ENCODE measurements at regions not wholly inside any gene's neighbourhood (a gene's known extent, or its start where the extent isn't known, plus 50 kb on each side); places are given as distances from the start of the nearest gene placed in this dataset.

DNA sequence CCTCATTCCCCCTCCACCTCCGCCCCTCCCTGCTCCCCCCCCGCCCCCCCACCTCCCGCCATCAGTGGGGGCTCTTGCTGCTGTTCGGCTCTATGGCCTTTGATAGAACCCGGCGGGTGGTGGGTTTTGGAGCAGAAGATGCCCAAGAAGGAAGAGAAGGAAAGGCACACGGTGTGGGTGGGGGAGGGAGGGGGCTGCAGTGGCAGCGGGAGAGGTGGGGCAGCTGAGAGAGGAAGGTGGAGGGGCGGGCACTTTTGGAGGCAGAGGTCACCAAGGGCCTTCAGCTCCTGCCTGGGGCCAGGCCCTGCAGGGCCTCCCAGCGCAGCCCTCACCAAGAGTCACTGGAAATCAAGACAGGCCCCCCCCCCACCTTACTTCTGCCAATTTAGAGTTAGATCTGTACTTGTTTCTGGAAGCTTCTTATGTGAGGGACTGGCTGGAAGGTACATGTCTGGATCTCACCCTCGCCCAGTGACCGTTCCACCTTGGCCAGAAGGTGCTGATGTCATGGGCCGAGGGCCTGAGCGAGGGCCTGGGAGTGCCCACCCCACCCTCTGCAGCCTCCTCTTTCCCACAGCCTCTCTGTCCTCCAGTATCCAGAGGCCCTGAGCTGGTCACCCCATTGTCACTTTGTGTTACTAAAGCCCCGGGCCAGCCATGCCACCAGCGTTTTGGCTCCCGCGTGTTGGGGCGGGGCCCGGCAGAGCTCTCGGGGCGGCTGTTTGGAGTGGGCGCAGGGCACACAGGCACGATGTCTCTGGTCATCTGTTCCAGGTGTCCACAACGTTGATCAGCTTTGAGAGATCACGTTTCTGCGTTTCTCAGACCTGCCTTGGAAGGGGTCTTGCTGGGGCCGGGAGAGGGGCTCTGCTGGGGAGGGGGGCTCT lies 153.9 kb downstream of the KIF26A start:
- DNase-seq: no peak

DNA sequence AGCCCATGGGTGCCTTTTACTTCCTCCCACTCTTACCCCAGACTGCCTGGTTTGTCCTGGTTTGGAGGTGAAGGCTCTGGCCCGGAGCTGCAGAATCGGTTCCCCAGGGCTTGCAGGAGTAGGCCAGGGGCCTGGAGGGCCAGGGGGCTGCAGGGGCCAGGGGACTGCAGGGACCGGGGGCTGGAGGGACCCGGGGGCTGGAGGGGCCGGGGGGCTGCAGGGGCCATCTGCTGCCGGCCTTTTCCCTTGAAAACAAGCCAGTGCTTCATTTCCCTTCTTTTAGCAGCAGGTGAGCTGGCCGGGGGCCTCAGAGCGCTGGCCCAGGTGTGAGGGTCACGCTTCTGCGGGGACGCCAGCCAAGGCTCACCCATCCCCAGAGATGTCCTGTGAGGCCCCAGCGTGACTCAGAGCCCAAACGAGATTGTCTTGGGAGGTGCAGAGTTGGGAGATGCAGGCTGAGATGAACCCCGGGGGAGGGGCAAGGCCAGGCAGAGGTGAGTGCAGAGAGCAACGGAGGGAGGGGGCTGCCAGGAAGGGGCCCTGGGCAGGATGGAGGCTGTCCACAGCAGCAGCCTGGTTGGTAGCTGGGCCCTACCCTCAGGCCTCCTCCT lies 154.9 kb downstream of the KIF26A start:
- DNase-seq: no peak

DNA sequence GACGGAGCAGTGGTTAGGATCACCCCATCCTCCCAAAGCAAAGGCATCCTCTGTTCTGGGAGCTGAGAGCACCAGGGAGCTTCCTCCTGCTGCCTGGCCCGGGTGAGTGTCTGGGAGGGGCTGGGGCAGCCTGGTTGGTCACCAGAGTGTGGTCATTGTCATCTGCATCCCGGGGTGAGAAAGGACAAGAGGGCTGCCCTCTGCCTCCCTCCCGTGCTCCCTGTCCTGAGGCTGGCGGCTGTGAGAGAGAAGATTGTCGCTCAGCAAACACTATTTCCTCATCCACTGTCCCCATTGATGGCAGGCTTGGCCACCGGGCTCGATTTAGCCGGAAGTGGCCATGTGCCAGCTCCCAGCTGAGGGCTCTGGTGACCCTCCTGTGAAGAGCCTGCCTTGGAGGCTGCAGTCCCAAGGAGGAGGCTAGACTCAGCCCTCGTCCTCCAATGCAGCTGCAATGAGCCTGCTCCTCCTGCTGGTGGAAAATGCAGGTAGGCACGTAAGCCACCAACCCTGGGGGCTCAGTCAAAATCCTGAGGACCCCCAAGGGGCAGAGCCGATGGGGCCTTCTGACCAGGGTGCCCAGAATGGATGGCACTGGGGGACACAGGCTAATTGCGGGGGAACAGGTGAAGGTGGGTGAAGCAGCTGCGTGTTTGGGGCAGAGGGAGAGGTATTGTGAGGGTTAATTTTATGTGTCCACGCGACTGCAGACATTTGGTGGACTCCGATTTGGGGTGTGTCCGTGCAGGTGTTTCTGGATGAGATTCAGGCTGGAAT lies 155.7 kb downstream of the KIF26A start:
- DNase-seq: no peak

DNA sequence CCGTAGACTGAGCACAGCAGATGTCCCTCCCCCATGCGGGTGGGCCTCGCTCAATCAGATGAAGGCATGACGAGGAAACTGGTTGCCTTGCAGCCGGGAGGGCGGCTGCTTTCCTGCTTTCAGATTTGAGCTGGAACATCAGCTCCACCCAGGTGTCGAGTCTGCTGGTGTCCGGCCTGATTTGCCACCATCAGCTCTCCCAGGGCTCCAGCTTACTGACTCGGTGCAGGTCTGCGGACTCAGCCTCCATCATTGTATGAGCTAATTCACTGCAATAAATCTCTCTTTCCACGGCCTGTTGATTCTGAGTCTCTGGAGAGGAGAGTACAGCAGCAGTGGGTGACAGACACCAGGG lies 156.2 kb downstream of the KIF26A start:
- no peak for DNase-seq

DNA sequence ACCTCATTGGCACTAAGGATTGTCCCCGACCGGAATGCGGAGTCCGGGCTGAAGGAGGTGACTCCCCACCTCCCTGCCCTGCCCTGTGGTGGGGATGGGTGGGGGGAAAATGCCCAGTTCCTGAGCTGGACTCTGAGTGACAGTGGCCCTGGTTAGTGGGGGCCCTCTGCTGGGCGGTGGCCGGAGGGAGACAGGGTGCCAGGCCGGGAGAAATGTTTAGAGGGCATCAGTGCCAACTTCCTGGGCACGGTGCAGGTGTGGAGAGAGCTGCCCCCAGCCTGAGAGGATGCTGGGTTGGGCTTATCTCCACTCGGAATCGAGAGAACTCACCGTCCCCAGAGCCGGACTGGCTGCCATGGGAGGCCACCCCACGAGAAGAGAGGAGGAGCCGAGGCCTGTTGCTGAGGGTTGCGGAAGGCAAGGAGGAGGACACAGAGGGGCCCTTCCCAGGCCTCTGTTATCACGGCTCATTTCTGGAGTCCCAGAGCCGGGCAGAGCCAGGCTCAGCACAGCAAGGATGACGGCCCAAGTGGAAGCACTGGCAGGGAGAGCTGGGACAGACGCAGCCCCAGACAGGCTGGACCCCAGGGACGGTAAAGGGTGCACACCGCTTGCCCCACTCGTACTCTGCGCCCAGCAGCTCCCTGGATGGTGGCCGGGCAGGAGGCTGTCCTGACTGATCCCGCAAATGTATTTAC lies 156.7 kb downstream of the KIF26A start:
- no peak for DNase-seq

DNA sequence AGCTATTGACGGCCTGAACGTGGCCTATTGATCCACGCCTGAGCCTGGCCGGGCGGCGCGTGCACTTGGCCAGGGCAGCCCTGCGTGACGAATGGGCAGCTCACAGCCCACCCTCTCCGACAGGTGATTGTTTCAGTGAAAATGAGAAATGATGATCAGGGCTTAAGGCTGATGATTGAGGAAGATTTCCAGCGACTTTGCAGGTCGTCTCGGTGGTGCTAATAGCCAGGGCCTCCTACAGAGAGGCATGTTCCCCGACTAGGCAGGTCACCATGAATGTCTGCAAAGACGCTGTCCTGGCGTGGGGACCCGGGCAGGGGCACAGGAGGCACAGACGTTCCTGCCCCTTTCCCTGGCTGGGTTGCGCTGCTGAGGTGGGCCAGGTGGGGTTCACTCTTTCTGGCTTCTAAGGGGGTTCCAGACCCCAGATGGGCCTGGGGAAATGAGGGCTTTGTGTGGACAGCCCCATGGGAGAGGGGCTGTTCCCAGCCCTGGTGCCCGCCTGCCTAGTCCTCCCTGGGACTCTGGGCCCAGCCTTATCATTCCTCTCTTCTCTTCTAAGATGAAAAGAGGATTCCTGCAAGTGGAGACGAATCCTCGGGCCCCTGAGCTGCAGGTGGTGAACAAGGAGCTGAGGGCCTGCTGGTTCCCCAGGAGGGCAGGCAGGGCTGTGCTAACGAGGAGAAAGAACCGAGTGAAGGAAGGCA lies 157.4 kb downstream of the KIF26A start:
- DNase-seq: no peak

DNA sequence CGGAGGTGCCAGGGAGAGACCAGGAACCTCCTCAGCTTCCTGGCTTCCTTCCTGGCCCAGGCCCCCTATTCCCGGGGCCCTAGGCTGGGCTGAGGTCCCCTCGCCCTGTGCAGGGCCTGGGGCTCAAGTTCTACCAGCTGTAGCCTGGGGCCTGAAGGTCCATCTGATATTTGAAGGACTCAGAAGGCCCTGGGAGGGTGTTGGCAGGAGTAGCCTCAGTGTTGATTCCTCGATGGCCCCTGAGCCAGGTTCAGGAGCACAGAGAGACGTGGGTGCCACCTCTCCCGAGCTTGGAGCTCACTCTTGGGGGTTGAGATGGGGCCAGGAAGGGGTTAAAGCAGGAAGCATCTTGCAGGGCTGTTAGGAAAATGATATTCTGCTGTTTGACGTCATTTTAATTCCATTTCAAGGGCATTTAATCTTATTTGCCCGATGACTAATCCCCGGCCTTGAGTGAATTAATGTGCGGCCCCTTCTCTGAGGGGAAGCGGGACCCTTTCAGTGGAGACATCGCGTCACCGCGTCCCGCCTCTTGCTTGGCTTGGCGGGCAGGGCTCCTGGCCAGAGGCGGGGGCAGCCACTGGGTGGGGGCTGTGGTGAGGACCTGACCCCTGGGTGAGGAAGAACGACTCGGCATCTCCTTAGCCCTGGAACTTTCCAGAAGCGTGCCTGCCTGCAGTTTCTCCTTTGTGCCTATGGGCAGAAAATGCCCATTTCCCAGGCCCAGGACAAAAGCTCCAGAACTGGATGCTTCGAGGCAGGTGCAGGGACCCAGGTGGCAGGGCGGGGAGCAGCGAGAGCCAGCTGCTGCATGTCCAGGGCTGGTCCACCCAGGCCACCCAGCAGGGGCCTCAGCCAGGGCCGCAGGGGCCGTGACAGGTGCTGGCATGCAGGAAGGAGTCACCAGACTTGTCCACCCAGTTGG lies 158.3 kb downstream of the KIF26A start:
- no peak for DNase-seq

DNA sequence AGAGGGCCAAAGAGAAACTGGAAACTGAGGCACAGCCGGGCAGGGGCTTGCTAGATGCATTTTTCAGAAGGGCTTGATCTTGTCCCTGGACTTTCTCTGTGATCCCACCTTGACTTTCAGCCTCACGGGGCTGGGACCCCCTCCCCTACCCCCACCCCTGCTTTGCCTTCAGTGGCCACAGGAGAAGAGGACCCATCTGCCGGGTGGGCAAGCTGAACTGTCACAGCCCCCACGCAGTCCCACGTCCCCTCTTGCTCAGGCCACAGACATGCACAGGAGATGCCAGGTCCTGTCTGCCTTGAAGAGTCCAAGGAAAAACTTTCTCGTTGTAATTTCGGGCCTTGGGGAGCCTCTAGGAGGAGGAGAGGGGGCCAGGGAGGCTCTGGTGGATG lies 158.9 kb downstream of the KIF26A start:
- DNase-seq: no peak

DNA sequence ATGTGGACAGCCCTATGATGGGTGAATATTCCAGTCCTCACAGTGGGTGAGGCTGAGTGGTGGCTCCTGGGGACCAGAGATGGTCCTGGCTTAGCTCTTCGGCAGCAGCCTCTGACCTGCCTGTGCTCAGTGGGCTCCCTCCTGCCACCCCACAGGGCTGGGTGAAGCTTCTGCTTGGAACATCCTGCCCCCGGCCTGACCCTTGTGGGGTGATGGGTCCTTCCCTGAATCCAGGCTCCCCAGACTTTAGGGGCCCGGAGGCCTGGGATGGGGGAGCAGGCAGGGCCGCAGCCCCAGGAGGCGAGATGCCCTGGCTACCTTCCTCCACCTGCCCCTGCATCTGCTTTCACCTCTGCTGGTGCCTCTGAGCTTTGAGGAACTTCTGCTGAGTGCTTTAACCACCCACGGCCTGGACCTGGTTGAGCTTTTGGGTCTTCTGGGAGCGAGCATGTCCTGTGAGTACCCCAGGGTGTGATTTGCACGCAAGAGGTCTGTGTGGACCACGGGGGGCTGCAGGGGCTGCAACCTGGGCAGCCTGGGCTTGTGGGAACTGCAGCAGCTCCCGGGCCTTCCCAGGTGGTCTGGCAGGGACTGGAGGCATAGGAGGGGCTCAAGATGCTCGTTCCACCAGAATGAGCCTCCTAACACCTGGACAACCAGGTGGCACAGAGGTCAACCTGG lies 159.5 kb downstream of the KIF26A start:
- no peak for DNase-seq

DNA sequence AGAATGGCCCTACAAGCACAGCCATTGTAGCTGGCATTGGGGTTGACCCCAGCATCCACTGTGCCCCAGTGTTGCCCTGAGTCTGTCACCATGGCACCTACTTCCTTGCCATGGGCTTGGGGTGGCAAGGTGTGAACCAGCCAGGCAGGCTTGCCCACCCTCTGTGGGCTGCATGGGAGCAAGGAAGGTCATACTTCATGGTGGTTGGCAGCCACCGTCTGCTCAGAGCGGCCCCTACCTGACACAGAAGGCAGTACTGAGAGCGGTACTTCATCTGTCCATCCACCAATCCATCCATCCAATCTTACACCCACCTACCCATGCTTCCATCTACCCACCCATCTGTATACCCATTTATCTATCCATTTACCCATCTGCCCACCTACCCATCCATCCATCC lies 160.1 kb downstream of the KIF26A start:
- no peak for DNase-seq

DNA sequence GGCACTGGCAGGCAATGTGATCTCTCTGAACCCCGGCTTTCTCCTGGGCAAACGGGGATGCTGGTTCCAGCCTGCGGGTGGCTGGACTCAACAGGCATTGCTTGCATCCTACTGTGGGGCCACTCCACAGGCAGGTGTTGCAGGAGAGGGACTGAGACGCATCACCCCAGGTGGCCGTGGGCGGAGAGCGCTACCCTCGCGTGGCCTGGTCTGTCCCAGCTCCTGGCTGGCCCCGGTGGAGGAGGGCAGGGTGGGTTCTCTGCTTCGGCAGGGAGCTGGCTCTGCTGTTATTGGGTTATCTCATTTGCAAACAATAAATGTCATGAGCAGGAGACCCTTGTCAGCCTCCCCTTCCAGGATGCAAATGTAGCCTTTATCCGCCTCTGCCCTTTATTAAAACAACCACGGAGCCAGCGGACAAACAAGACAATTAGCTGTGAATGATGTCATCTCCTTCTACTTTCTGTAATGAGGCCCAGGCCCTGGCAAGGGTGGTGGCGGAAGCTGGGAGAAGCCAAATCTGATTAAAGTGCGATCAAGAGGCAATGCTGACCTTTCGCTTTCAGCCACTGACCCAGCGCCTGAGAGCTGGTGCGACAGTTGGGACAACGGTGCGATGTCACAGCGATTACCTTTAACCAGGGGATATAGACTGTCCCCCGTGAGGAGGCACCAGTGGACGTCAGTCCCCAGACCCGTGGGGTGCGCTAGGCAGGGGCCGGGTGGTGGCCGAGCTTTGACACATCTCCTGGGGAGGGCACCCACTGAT lies 161.8 kb downstream of the KIF26A start:
- no peak for DNase-seq

DNA sequence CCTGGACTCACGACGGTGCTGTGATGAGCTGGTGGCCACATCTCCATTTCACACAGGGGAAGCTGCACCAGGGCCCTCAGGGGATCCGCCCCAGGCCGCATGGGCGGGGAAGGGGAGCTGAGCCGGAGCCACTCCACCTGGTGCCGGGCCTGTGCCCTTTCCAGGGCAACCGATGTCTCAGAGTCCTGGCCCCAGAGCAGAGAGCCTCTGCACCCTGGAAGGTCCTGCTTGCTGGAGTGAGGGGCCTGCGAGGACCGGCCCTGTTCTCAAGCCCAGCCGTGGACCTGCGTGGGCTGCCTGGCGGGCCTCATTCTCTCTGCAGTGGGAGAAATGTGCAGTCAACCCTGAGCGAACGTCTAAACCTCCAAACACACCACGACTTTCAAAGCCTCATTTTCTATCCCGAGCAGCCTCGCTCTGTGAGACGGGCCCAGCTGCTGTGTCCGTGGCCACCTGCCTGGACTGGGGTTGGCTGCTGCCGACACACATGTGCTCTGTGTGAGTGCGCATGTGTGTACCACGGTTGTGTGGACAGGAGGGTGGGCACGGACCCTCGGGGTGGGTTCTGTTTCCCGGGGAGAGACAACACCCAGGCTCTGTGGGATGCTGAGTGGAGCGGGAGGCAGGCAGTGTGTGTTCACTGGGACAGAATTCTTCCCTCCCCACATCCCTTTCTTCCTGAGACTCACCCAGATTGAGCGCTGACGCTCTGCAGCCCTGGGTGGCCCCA lies 163.5 kb downstream of the KIF26A start:
- DNase-seq: no peak

DNA sequence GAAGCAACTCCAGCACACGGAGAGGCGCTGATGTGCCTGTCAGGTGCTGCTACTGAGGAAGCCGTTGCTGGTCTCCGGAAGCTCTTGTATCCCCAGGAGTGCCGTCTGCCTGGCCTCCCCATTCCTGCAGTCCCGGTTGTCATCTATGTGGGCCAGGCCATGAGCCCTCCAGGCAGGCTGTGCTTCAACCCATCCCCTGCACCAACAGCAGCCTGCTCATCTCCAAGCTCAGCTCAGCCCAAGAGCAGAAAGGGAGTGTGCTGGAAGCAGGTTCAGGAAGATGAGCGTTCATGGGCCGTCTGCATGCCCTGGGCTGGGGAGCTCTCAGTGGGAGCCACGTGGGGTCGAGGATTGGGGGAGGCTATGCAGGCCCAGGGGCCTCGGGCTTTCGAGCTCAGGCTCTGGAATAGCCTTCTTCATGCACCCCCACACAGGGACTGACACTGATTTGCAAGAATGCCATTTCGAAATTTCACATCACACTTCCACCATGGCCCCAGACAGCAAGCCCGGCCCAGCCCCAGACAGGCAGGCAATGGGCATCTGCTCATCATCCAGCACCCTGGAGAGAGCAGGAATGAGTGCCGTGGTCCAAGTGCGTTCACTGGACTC lies 164.5 kb downstream of the KIF26A start:
- no peak for DNase-seq

DNA sequence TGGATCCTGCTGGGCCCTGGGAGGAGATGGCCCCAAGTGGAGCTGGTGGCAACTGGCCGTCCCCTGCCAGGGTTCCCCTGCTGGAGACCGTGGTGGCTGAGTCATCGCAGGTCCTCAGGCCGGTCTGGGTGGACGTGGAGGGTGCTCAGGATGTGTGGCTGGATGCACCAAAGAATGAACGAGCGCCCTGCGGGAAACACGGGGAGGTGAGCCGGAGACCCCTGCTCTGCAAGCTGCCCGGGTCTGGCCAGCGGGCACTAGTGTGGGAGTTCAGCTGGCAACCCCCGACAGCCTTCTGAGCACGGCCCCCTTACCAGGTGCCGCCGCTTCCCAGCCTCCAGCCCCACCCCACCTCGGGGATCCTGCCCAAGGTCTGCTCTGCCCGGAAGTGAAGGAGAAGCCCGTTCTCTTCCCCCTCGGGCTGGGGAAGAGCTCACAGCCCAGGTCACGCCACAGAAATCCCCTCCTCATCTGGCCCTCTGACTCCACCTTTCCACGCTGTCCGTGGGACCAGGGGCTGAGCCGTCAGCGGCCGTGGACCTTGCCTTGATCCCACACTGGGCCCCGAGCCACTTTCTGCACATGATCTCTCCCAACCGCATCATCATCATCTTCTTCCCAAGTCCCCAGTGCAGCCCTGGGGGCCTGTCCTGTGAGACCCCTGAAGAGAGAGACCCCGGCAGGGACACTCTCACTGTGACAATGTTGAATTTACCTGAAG lies 165.5 kb downstream of the KIF26A start:
- DNase-seq: no peak

DNA sequence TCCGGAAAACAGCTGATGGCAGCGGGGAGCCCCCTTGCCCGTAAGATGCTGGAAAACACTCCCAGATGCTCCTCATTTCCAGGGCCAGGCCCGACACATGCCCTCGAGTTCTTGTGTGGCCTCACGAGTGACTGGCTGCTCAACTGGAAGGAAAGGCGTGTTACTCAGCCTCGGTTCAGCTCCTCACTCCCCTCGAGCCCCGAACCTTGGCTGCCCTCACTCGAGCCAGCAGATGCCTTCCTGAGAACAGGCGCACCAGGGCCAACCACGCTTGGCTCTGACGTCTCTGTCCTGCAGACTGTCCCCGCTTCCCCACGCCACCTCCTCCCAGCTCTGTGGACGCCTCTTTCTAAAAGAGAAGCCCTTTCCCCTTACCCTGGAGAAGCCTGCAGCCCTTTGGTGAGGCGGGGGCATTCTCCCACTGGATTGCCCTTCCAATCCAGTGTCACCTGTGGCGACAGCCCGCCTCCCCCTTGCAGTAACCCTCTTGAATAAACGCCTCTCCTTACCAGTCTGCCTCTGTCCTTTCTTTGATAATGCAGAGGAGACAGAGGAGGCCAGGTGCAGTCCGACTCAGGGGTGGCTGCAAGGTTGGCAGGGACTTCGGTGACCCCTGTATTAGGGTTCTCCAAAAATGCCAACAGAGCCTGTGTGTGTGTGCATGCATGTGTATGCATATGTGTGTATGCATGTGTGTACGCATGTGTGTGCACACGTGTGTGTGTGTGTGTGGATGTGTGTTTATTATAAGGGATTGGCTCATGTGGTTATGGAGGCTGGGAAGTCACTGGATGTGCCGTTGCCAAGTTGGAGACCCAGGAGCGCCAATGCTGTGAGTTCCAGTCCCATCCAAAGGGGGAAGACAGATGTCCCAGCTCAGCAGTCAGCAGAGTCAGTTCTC lies 166.3 kb downstream of the KIF26A start:
- DNase-seq: no peak

DNA sequence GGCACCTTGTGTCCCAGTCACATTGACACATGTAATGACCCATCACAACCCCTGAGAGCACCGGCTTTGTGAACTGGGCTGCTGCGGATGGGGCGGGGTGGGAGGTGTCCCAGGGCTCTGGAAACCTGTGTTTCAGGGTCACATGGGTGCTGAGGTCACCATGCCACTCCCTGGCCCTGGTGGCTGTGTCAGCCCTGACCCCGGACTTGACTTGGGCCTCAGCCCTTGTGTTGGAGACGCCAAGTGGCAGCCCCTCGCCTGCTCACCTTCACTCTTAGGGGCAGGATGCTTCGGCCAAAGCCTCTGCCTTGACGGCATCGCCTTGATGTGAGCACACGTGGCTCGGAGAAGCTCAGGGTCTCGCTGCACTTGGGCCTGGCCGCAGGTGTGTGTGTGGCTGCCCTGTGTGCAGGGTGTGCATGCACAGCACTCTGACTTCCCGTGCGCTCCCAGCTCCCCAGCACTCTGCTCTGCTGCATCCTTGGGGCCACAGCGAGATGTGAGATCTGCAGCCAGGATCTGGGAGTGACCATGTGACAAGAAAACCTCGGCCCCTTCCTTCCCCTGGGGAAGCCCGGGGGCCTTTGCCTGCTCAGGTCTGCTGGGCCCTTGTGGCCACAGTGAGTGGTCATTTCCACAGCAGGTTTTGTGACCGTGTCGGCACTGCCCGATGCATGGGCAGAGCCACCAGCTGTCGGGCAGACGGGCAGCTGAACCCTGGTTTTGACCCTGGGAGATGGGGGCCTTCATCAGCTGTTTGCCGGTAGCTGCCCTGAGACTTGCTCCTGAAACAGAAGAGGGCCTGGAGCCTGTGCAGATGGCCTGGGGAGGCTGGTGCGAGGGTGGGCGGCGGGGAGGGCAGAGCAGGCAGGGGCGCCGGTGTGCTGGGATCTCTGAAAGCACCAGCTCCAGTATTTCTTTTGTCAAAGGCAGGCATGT lies 167.4 kb downstream of the KIF26A start:
- DNase-seq: no peak

All from effector CD4-positive, alpha-beta T cell (primary cell).